Smooth muscle cell (in vitro differentiated cells): ENCODE measurements at regions not wholly inside any gene's neighbourhood (a gene's known extent, or its start where the extent isn't known, plus 50 kb on each side); places are given as distances from the start of the nearest gene placed in this dataset.

Source experiments
- DNase-seq: peaks from one replicate; lab custom pipeline; 2025; ENCODE audit not compliant: unreplicated experiment; lab: John Stamatoyannopoulos, UW
- H2AFZ ChIP-seq: fragments of 200-600 bp; sonication (generic); 2 replicates; pipeline ENCODE4 v1.6.0; 2016; ENCODE audit warnings: antibody characterized with exemption, low read depth, mild to moderate bottlenecking
- H3F3A ChIP-seq: fragments of 200-600 bp; sonication (generic); 2 replicates; pipeline ENCODE4 v1.6.0; 2017; ENCODE audit warnings: antibody characterized with exemption, low read depth
- H3K27ac ChIP-seq: fragments of 200-600 bp; sonication (generic); 2 replicates; pipeline ENCODE4 v1.5.1; 2016; ENCODE audit warnings: low read depth, mild to moderate bottlenecking
- H3K27me3 ChIP-seq: fragments of 200-600 bp; sonication (generic); 2 replicates; pipeline ENCODE4 v1.6.1; 2016; ENCODE audit warnings: low read depth, mild to moderate bottlenecking
- H3K36me3 ChIP-seq: fragments of 200-600 bp; sonication (generic); 2 replicates; pipeline ENCODE4 v1.5.1; 2016; ENCODE audit warnings: low read depth
- H3K4me1 ChIP-seq: fragments of 200-600 bp; sonication (generic); 2 replicates; pipeline ENCODE4 v1.5.1; 2016; ENCODE audit warnings: low read depth
- H3K4me2 ChIP-seq: fragments of 200-600 bp; sonication (generic); 2 replicates; pipeline ENCODE4 v1.6.0; 2016; ENCODE audit warnings: mild to moderate bottlenecking
- H3K4me3 ChIP-seq: fragments of 200-600 bp; sonication (generic); 2 replicates; pipeline ENCODE4 v1.5.1; 2016; ENCODE audit warnings: mild to moderate bottlenecking
- H3K79me2 ChIP-seq: fragments of 200-600 bp; sonication (generic); 2 replicates; pipeline ENCODE4 v1.6.0; 2016; ENCODE audit warnings: low read depth, mild to moderate bottlenecking
- H3K9ac ChIP-seq: fragments of 200-600 bp; sonication (generic); 2 replicates; pipeline ENCODE4 v1.6.0; 2016; ENCODE audit warnings: low read depth
- H3K9me3 ChIP-seq: fragments of 200-600 bp; sonication (generic); replicated peaks from 2 replicates; pipeline ENCODE4 v1.5.1; 2016; ENCODE audit warnings: low read depth
- H4K20me1 ChIP-seq: fragments of 200-600 bp; sonication (generic); 2 replicates; pipeline ENCODE4 v1.6.0; 2016; ENCODE audit warnings: low read depth
- CTCF ChIP-seq: fragments of 200-600 bp; sonication (generic); IDR thresholded peaks from 2 replicates; pipeline ENCODE4 v1.5.1; 2017; ENCODE audit warnings: borderline replicate concordance, mild to moderate bottlenecking, antibody characterized with exemption; ENCODE audit not compliant: insufficient read depth, poor library complexity, severe bottlenecking
- WGBS: methylation state at CpG from one replicate; pipeline ENCODE4 v1.1.7; 2016; ENCODE audit warnings: low lambda C conversion rate; 5-methylcytosine and 5-hydroxymethylcytosine counted together

GRCh38 chr14:96958057-96958456 is 160.9 kb downstream of the VRK1 start:
- Histone ChIP-seq H4K20me1 (no peaks in the 10 kb centered on the region), H3K36me3 (no peaks in the 10 kb centered on the region), H3K27ac (no peak overlapping the region), H3K9me3 (no peaks in the 10 kb centered on the region), H3K27me3 (no peaks in the 10 kb centered on the region), H3K4me1 (no peaks in the 10 kb centered on the region), H3K79me2 (no peaks in the 10 kb centered on the region), H3K4me3 (no peak overlapping the region), H3F3A (no peaks in the 10 kb centered on the region), H3K4me2 (no peak overlapping the region), H3K9ac (no peak overlapping the region), H2AFZ (no peak overlapping the region)
- DNase-seq, result no peak
- 94% methylated on average over 11 of the region's 11 CpGs for WGBS
- no peak for TF ChIP-seq CTCF

- no peaks in the 10 kb centered on the region for H3F3A ChIP-seq
- H3K27me3 ChIP-seq, result no peaks in the 10 kb centered on the region
- no peak overlapping the region for H3K4me2 ChIP-seq
- no peaks in the 10 kb centered on the region for H3K79me2 ChIP-seq
- no peak overlapping the region for H3K27ac ChIP-seq
- no peaks in the 10 kb centered on the region for H3K9me3 ChIP-seq
- H3K9ac ChIP-seq, result no peak overlapping the region
- 0% methylated on average over 1 of the region's 1 CpG for WGBS
- no peak for TF ChIP-seq CTCF
- no peaks in the 10 kb centered on the region for H3K4me1 ChIP-seq
- DNase-seq, result no peak
- H3K36me3 ChIP-seq, result no peaks in the 10 kb centered on the region
- H2AFZ ChIP-seq, result no peak overlapping the region
- no peaks in the 10 kb centered on the region for H4K20me1 ChIP-seq
- H3K4me3 ChIP-seq, result no peak overlapping the region
These were observed 162.8 kb downstream of the VRK1 start for GRCh38 chr14:96959992-96960391.

GRCh38 chr14:96960598-96961116 is 163.5 kb downstream of the VRK1 start:
- Histone ChIP-seq H3F3A (no peaks in the 10 kb centered on the region), H3K27me3 (no peaks in the 10 kb centered on the region), H3K79me2 (no peaks in the 10 kb centered on the region), H3K9ac (no peak overlapping the region), H3K9me3 (no peaks in the 10 kb centered on the region), H3K4me1 (no peaks in the 10 kb centered on the region), H2AFZ (no peak overlapping the region), H3K36me3 (no peaks in the 10 kb centered on the region), H3K4me2 (no peak overlapping the region), H3K4me3 (no peak overlapping the region), H3K27ac (no peak overlapping the region), H4K20me1 (no peaks in the 10 kb centered on the region)
- no peak for DNase-seq
- 92% methylated on average over 2 of the region's 2 CpGs for WGBS
- no peak for TF ChIP-seq CTCF

DNA sequence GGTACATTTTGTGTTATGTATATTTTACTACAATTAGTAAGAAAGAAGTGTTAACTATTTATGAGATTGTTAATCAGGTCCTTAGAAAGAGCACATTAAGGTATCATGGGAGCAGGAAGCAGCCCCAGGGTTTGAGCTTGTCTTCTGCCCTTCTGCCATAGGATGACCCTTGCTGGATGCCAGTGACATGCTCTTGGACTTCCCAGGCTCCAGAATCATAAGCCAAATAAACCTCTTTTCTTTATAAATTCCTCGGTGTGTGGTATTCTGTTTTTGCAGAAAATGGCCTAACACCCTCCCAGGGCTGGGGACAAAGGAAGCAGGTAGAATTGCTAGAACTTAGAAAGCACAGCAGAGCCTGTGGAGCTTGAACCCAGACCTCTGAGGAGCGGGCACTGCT is 164.7 kb downstream of the VRK1 start:
- 50% methylated on average over 2 of the region's 2 CpGs for WGBS
- Histone ChIP-seq H3F3A (no peaks in the 10 kb centered on the region), H3K4me1 (no peaks in the 10 kb centered on the region), H3K36me3 (no peaks in the 10 kb centered on the region), H3K27me3 (no peaks in the 10 kb centered on the region), H3K79me2 (no peaks in the 10 kb centered on the region), H3K4me3 (no peak overlapping the region), H3K9me3 (no peaks in the 10 kb centered on the region), H4K20me1 (no peaks in the 10 kb centered on the region), H3K9ac (no peak overlapping the region), H3K4me2 (no peak overlapping the region), H3K27ac (no peak overlapping the region), H2AFZ (no peak overlapping the region)
- no peak for DNase-seq
- no peak for TF ChIP-seq CTCF
